HG02678 (cell line): ENCODE measurements at regions not wholly inside any gene's neighbourhood (a gene's known extent, or its start where the extent isn't known, plus 50 kb on each side); places are given as distances from the start of the nearest gene placed in this dataset.

Source experiments
- ATAC-seq: cut with Tn5 transposase; IDR thresholded peaks from one replicate; pipeline ENCODE4 v1.9.1; 2021; ENCODE audit warnings: mild to moderate bottlenecking, moderate library complexity; ENCODE audit not compliant: unreplicated experiment

- no peak for ATAC-seq
Measured at GRCh38 chr9:38287420-38287985, 105.0 kb upstream of the ALDH1B1 start.

GRCh38 chr9:38286766-38287165 lies 105.7 kb upstream of the ALDH1B1 start:
- no peak for ATAC-seq

GRCh38 chr9:38286357-38286756 lies 106.1 kb upstream of the ALDH1B1 start:
- no peak for ATAC-seq

- no peak for ATAC-seq
Measured at GRCh38 chr9:38285236-38285635, 107.3 kb upstream of the ALDH1B1 start.

- no peak for ATAC-seq
Measured at GRCh38 chr9:38284588-38285051, 107.9 kb upstream of the ALDH1B1 start.

- no peak for ATAC-seq
Measured at GRCh38 chr9:38284039-38284575, 108.4 kb upstream of the ALDH1B1 start.

GRCh38 chr9:38282756-38283155 lies 109.7 kb upstream of the ALDH1B1 start:
- no peak for ATAC-seq

GRCh38 chr9:38281917-38282316 lies 110.6 kb upstream of the ALDH1B1 start:
- ATAC-seq: no peak

- no peak for ATAC-seq
Measured at GRCh38 chr9:38281196-38281595, 111.3 kb upstream of the ALDH1B1 start.

- ATAC-seq: no peak
Measured at GRCh38 chr9:38280251-38280800, 112.2 kb upstream of the ALDH1B1 start.

GRCh38 chr9:38278931-38279679 lies 113.4 kb upstream of the ALDH1B1 start:
- ATAC-seq: no peak

- no peak for ATAC-seq
Measured at GRCh38 chr9:38278457-38278856, 114.0 kb upstream of the ALDH1B1 start.

- no peak for ATAC-seq
Measured at GRCh38 chr9:38277601-38278200, 114.8 kb upstream of the ALDH1B1 start.

- no peak for ATAC-seq
Measured at GRCh38 chr9:38276771-38277439, 115.6 kb upstream of the ALDH1B1 start.

GRCh38 chr9:38274800-38275199 lies 117.7 kb upstream of the ALDH1B1 start:
- ATAC-seq: no peak

- ATAC-seq: no peak
Measured at GRCh38 chr9:38272710-38273109, 119.8 kb upstream of the ALDH1B1 start.

- ATAC-seq: no peak
Measured at GRCh38 chr9:38271666-38272241, 120.7 kb upstream of the ALDH1B1 start.

GRCh38 chr9:38269775-38270174 lies 122.7 kb upstream of the ALDH1B1 start:
- no peak for ATAC-seq

- ATAC-seq: no peak
Measured at GRCh38 chr9:38263532-38263931, 129.0 kb upstream of the ALDH1B1 start.

- no peak for ATAC-seq
Measured at GRCh38 chr9:38259519-38260218, 132.8 kb upstream of the ALDH1B1 start.
